ENCODE measurements at regions not wholly inside any gene's neighbourhood (a gene's known extent, or its start where the extent isn't known, plus 50 kb on each side); places are given as distances from the start of the nearest gene placed in this dataset.

DNA sequence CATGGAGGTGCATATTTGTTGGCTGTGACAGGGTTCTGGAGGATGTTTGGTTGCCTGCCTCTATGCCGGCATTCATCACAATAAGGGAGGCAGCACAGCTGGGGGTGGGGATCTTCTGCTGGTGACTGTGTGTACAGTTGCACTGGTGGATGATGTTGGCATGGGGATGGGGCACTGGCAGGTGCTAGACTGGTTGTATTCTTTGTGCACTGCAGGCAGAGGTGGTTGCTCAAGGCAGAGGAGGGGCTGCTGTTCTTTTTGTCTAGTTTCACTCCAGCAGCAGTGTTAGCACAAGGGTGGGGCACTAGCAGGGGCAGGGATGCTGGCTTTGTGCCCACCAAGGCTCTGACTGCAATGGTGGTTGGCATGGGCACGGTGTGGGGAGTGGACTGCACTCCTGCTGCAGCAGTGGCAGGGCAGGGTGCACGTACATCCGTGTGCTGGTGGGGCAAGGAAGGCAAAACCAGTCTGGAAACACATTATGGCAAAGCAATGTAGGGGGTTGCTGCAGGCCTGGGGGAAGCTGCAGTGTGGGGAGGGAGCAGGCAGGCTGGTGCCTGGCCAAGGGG, 69.3 kb downstream of the ISOC1 start:
- CTCF ChIA-PET = no interaction called here

DNA sequence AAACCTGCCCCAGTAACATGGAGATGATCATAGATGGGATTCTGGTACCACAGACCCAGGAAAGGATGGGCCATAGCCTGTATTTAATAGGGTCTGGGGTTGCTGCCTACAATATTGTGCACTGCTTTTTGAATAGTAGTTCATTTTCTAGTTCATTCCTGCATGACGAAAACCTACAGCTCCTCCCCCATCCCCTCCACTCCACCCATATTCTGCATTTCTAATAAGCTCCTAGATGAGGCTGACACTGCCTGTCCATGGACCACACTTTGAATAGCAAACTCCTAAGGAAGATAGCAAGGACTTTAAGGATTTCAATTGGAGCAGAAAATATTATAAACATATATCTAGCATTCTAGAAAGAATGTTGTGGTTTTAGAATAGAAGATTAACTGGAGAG, 75.5 kb downstream of the ISOC1 start:
- CTCF ChIA-PET = no interaction called here
- TF ChIP-seq, protein P1, sequence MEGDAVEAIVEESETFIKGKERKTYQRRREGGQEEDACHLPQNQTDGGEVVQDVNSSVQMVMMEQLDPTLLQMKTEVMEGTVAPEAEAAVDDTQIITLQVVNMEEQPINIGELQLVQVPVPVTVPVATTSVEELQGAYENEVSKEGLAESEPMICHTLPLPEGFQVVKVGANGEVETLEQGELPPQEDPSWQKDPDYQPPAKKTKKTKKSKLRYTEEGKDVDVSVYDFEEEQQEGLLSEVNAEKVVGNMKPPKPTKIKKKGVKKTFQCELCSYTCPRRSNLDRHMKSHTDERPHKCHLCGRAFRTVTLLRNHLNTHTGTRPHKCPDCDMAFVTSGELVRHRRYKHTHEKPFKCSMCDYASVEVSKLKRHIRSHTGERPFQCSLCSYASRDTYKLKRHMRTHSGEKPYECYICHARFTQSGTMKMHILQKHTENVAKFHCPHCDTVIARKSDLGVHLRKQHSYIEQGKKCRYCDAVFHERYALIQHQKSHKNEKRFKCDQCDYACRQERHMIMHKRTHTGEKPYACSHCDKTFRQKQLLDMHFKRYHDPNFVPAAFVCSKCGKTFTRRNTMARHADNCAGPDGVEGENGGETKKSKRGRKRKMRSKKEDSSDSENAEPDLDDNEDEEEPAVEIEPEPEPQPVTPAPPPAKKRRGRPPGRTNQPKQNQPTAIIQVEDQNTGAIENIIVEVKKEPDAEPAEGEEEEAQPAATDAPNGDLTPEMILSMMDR (IDR thresholded peaks at IDR 0.05; ENCODE audit: insufficient read depth, low read depth, low read length) = no peak

More for the DNA sequence above, 69.3 kb downstream of the ISOC1 start:
- H3K27me3 ChIP-seq (ENCODE audit: control insufficient read depth, insufficient read depth, low read length) = no peaks in the 10 kb centered on the region
- no peak overlapping the region for H3K4me3 ChIP-seq (ENCODE audit: low read depth, low read length)
- DNase-seq (ENCODE audit: low read depth) = no peak
- no peaks in the 10 kb centered on the region for H3K36me3 ChIP-seq (ENCODE audit: control insufficient read depth, insufficient read depth, low read length)
- TF ChIP-seq, protein P1 (IDR thresholded peaks at IDR 0.05; ENCODE audit: insufficient read depth, low read depth, low read length) = no peak
- POLR2A ChIA-PET = no interaction called here

DNA sequence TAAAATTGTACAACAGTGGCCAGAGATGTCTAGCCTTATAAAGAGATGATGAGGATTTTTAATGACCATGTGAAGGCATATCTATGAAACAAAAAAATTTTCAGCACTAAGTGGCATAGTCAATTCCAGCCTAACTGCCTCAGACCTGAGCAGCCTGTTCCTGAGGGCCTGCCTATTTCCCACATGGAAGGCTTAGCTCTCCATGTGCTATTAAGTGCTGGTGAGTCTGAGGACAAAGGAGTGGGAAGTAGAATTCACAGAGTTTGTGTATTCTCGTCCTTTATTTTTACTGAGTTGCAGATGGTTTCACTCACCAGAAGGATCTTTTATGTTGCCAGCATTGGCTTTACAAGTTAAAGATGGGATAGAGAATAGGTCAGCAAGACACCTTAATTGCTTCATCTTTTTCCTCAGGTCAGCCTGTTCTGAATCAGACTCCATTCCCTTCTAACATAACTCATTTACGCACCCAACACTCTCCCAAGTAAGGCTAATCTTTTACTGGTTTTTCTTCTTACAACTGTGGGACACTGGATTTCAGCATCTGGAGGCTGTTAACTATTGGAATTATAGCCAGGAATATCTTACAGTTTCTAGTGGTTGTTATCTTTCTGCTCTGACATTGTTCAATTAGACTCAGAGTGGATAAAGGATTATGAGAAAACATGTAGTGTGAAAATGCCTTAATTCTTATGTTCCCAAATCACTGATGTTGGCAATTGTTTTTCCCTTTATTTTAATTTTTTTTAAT, 76.8 kb downstream of the ISOC1 start:
- Histone ChIP-seq H3K4me3 (ENCODE audit: low read depth, low read length) (no peak overlapping the region), H3K36me3 (ENCODE audit: control insufficient read depth, insufficient read depth, low read length) (no peaks in the 10 kb centered on the region), H3K27me3 (ENCODE audit: control insufficient read depth, insufficient read depth, low read length) (no peaks in the 10 kb centered on the region)
- POLR2A ChIA-PET = no interaction called here
- DNase-seq (ENCODE audit: low read depth) = no peak
- TF ChIP-seq, protein P1 (IDR thresholded peaks at IDR 0.05; ENCODE audit: insufficient read depth, low read depth, low read length) = no peak
- CTCF ChIA-PET = no interaction called here

More for the DNA sequence above, 75.5 kb downstream of the ISOC1 start:
- no peaks in the 10 kb centered on the region for H3K36me3 ChIP-seq (ENCODE audit: control insufficient read depth, insufficient read depth, low read length)
- POLR2A ChIA-PET = no interaction called here
- H3K4me3 ChIP-seq (ENCODE audit: low read depth, low read length) = no peak overlapping the region
- DNase-seq (ENCODE audit: low read depth) = no peak
- no peaks in the 10 kb centered on the region for H3K27me3 ChIP-seq (ENCODE audit: control insufficient read depth, insufficient read depth, low read length)

DNA sequence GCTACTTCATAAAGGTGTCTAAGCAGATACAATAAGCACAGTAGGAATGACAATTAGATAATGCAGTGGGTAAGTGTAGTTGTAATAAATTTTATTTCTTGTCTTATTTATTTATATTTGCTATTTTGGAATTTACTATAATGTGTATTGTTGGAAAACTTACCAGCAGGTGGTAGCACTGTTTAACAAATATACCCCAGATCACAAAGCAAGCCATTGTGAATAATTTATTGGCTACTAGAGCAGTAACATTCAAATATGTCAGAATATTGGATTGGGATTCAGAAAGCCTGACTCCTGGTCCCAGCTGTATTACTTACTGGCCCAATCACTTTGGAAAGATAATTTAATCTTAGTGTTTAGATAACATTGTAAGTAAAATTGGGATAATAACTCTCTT, 78.0 kb downstream of the ISOC1 start:
- POLR2A ChIA-PET = no interaction called here
- Histone ChIP-seq H3K27me3 (ENCODE audit: control insufficient read depth, insufficient read depth, low read length) (no peaks in the 10 kb centered on the region), H3K4me3 (ENCODE audit: low read depth, low read length) (no peak overlapping the region), H3K36me3 (ENCODE audit: control insufficient read depth, insufficient read depth, low read length) (no peaks in the 10 kb centered on the region)
- TF ChIP-seq, protein P1 (IDR thresholded peaks at IDR 0.05; ENCODE audit: insufficient read depth, low read depth, low read length) = no peak
- no peak for DNase-seq (ENCODE audit: low read depth)
- CTCF ChIA-PET = no interaction called here

DNA sequence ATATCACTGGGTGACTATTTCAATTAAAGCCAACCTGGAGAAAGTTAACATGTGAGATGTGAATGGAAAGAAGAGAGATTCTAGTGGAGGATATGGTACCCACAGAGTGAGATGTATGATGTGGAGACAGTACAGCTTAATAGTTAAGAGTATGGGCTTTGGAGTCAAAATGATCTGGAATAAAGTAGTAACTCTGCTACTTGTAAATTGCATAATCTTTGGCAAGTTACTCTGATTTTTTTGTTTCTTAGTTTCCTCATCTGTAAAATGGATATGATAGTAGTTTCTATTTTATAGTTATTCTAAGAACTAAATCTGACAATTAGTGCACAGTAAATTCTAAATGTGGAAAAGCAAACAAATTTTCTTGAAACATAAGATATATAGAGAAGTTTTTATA, 79.2 kb downstream of the ISOC1 start:
- POLR2A ChIA-PET = no interaction called here
- H3K27me3 ChIP-seq (ENCODE audit: control insufficient read depth, insufficient read depth, low read length) = no peaks in the 10 kb centered on the region
- CTCF ChIA-PET = interaction anchor here (0.6 kb wide), 1 partner anchor 19 kb away, joined by 4 read pairs; no protein-coding TSS in a partner anchor
- no peaks in the 10 kb centered on the region for H3K36me3 ChIP-seq (ENCODE audit: control insufficient read depth, insufficient read depth, low read length)
- no peak overlapping the region for H3K4me3 ChIP-seq (ENCODE audit: low read depth, low read length)
- TF ChIP-seq, protein P1 (IDR thresholded peaks at IDR 0.05; ENCODE audit: insufficient read depth, low read depth, low read length) = no peak
- DNase-seq (ENCODE audit: low read depth) = no peak

Measured in BJ (cell line).